Epidermal melanocyte (primary cell): ENCODE measurements at regions not wholly inside any gene's neighbourhood (a gene's known extent, or its start where the extent isn't known, plus 50 kb on each side); places are given as distances from the start of the nearest gene placed in this dataset.

Source experiments
- DNase-seq: peaks from one replicate; pipeline ENCODE4 v3.0.0; 2011; ENCODE audit warnings: low spot score; ENCODE audit not compliant: insufficient read length

- no peak for DNase-seq
These were observed 210.7 kb upstream of the TNP1 start for GRCh38 chr2:217070611-217071010.

GRCh38 chr2:217070043-217070430, 210.2 kb upstream of the TNP1 start:
- no peak for DNase-seq

DNA sequence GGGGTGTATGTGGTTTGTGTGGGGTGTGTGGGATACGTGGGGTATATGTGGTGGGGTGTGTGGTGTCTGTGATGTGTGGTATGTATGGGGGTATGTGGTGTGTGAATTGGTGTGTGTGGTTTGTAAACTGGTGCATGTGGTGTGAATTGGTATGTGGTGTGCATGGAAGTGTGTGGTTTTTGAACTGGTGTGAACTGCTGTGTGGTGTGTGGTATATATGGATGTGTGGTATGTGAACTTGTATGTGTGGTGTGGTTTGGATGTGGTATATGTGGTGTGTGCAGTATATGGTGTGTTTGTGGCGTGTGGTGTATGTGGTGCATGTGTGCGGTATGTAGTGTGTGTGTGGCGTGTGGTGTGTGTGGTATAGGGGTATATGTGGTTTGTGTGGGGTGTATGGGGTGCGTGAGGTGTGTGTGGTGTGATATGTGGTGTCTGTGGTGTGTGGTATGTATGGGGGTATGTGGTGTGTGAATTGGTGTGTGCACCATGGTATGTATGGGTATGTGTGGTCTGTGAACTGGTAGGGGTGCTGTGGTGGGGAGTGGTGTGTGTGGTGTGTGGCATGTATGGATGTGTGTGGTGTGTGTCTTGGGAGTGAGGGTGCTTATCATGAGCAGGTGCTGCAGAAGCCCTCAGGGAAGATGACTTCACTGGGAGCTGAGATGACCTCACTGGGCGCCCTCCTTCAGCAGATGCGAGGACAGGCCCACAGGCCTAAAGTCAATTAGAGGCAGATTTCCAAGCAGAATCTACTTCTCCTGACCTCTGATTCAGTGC, 209.6 kb upstream of the TNP1 start:
- no peak for DNase-seq

GRCh38 chr2:217068677-217069250, 208.9 kb upstream of the TNP1 start:
- DNase-seq = no peak

DNA sequence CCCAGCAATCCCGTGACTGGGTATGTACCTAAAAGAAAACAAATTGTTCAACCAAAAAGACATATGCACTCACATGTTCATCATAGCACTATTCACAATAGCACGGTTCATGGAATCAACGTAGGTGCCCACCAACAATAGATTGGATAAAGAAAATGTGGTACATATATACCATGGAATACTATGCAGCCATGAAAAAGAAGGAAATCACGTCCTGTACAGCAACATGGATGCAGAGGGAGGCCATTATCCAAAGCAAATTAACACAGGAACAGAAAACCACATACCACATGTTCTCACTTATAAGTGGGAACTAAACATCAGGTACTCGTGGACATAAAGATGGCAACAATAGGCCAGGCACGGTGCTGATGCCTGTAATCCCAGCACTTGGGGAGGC, 207.9 kb upstream of the TNP1 start:
- no peak for DNase-seq

DNA sequence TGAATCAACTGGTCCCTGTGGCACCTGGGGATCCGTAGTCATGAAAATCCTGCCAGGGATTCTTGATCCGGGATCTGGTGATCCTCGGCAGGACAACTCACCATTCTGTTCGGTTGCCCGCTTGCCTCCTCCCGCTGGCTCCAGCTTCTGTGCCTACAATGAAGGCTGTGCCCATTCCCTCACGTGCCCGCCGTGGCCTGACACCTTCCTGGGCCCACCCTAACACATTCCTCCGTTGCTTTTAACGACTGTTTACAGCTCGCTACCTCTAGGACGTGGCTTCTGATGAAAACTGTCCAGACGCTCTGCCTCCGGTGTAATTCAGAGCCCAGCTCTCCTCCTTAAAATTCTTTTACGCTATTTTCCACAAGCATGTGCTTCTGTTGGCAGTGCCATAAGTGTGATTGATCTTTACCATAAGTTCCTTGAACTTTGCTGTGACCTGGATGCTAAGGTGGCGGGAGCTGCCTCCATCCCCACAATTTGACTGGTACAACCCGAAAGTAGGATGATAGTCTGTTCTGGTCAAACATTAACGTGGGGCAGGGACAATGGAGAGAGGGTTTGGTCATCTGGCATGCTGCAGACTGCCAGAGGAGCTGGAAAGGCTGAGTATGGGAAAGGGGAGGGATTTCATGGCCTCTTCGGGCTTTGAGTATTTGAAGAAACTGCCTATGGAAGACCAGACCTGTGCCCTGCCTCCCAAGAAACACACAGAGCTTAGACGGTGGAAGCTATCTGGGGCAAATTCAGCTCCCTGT, 206.8 kb upstream of the TNP1 start:
- no peak for DNase-seq

- peak; percentile 44 for DNase-seq
These were observed 206.0 kb upstream of the TNP1 start for GRCh38 chr2:217065695-217066405.

DNA sequence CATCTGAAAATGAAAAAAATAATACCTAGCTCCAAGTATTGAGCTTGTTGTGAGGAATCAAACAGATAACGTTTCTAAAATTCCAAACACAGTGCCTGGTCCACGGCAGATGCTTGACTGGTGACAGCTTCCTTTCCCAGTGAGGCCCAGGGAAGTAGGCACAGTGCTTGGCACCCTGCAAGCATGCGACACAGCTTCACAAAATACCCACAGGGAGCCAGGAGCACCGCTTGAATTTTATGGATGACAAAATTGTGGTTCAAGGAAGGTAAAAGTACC, 205.1 kb upstream of the TNP1 start:
- DNase-seq = no peak

GRCh38 chr2:217064234-217065011, 204.6 kb upstream of the TNP1 start:
- no peak for DNase-seq

- no peak for DNase-seq
These were observed 203.4 kb upstream of the TNP1 start for GRCh38 chr2:217063238-217063755.

- no peak for DNase-seq
These were observed 202.9 kb upstream of the TNP1 start for GRCh38 chr2:217062768-217063167.

GRCh38 chr2:217061916-217062505, 202.1 kb upstream of the TNP1 start:
- no peak for DNase-seq

- DNase-seq = no peak
These were observed 201.2 kb upstream of the TNP1 start for GRCh38 chr2:217060951-217061547.

DNA sequence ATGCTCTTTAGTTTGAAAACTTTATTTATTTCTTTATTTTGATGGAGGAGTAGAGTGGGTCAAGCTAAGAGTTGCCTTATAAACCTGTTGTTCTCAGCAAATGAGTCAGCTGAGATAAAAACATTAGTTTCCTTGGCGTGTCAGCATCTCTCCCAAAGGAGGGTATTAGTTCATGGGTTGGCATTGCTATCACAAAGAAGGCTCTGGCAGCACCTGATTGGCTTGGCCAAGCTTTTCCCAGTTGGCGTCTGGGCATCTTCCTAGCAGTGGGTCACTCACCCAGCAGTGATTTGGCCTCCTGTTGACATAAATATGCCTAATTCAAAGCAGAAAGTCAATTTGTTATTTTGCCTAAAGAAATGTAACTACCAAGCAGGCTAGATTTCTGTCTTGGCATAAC, 200.7 kb upstream of the TNP1 start:
- no peak for DNase-seq

GRCh38 chr2:217058791-217059755, 199.2 kb upstream of the TNP1 start:
- no peak for DNase-seq

DNA sequence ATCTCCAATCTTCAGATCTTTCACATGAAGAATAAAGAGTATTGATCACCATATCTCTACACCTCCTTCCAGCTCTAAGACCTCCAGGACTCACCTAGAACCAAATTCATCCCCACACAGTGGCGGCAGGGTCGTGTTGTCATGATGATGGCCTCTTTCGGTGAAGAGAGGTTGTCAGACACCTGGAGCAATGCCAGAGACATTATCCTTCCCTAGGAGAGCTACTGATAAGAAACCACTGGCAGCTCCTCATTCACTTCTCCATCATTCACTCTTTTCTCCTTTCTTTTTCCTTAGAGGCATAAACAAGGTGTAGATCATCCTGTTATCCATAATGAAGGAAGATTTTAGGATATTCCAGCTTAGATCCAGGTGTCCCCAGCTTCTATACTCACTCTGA, 197.9 kb upstream of the TNP1 start:
- DNase-seq = no peak

DNA sequence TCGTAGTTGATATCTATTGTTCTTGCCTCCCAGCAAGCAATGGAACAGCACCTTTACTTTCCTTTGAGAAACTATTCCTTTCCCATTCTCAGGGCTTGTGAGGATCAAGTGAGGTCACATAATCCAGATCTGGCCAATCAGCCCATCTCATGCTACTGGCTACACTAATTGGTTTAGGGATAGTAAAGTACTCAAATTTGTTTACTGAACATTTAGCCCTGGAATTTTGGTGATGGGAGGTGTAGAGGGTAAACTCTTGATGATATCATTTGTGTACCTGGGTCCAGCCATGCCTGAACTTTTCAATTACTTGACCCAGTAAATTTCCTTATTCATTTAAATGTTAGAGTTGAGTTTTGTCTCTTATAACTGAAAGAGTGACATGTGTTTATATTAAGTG, 195.8 kb upstream of the TNP1 start:
- no peak for DNase-seq

GRCh38 chr2:217054791-217055190, 194.9 kb upstream of the TNP1 start:
- no peak for DNase-seq
